ENCODE measurements at regions not wholly inside any gene's neighbourhood (a gene's known extent, or its start where the extent isn't known, plus 50 kb on each side); places are given as distances from the start of the nearest gene placed in this dataset.

GRCh38 chr14:101075801-101076413, 172.4 kb upstream of the RTL1 start:
- no peak overlapping the region for H3K27ac ChIP-seq (ENCODE audit: low read length)
- WGBS (ENCODE audit: insufficient coverage), result 52% methylated on average over 15 of the region's 15 CpGs
- ATAC-seq, result peak in 1 of 3 donors; percentile 17
- intact Hi-C loops (cut with micrococcal nuclease), result no loop called here
- no peak overlapping the region for H3K27ac Mint-ChIP-seq
- no peaks in the 10 kb centered on the region for H3K36me3 ChIP-seq (ENCODE audit: control insufficient read depth, insufficient read depth, low read length)
- H3K4me1 ChIP-seq (ENCODE audit: control insufficient read depth, insufficient read depth, low read length), result peaks cover 26% of the 10 kb centered on the region
- no peaks in the 10 kb centered on the region for H3K9me3 Mint-ChIP-seq
- peaks cover 37 to 39% of the 10 kb centered on the region in 2 donors for H3K27me3 Mint-ChIP-seq (ENCODE audit: low read depth in 2 of 2)
- no peaks in the 10 kb centered on the region for H3K36me3 Mint-ChIP-seq
- TF ChIP-seq CTCF (IDR thresholded peaks at IDR 0.05), result no peak
- H3K4me3 ChIP-seq (ENCODE audit: low read length), result no peak overlapping the region
- peaks cover 8% of the 10 kb centered on the region for H3K27me3 ChIP-seq (ENCODE audit: control insufficient read depth, insufficient read depth, low read length)
- DNase-seq, result peak in 1 of 2 donors; percentile 11
- peaks cover 7 to 30% of the 10 kb centered on the region in 2 donors for H3K4me1 Mint-ChIP-seq
- H3K4me3 Mint-ChIP-seq, result peak overlapping the region; percentile 9
- H3K9me3 ChIP-seq (ENCODE audit: control insufficient read depth, insufficient read depth, low read length), result no peaks in the 10 kb centered on the region

GRCh38 chr14:101076451-101077198, 173.1 kb upstream of the RTL1 start:
- ATAC-seq, result no peak
- intact Hi-C loops (cut with micrococcal nuclease), result no loop called here

GRCh38 chr14:101077481-101078074, 174.1 kb upstream of the RTL1 start:
- Mint-ChIP-seq H3K27ac (no peak overlapping the region), H3K27me3 (ENCODE audit: low read depth in 2 of 2) (peaks cover 43% of the 10 kb centered on the region in 2 donors), H3K9me3 (no peaks in the 10 kb centered on the region), H3K4me1 (peaks cover 7 to 30% of the 10 kb centered on the region in 2 donors), H3K4me3 (peak overlapping the region; percentile 52), H3K36me3 (no peaks in the 10 kb centered on the region)
- ATAC-seq (peak in 1 of 3 donors; percentile 68), DNase-seq (peak in 1 of 2 donors; percentile 10)
- Histone ChIP-seq H3K27ac (ENCODE audit: low read length) (no peak overlapping the region), H3K4me3 (ENCODE audit: low read length) (no peak overlapping the region), H3K27me3 (ENCODE audit: control insufficient read depth, insufficient read depth, low read length) (peaks cover 8% of the 10 kb centered on the region), H3K9me3 (ENCODE audit: control insufficient read depth, insufficient read depth, low read length) (no peaks in the 10 kb centered on the region), H3K4me1 (ENCODE audit: control insufficient read depth, insufficient read depth, low read length) (peaks cover 26% of the 10 kb centered on the region), H3K36me3 (ENCODE audit: control insufficient read depth, insufficient read depth, low read length) (no peaks in the 10 kb centered on the region)
- WGBS (ENCODE audit: insufficient coverage), result 6% methylated on average over 38 of the region's 38 CpGs
- no peak for TF ChIP-seq CTCF (IDR thresholded peaks at IDR 0.05)
- intact Hi-C loops (cut with micrococcal nuclease), result no loop called here

More at GRCh38 chr14:101076451-101077198, 173.1 kb upstream of the RTL1 start:
- Mint-ChIP-seq H3K27me3 (ENCODE audit: low read depth in 2 of 2) (peaks cover 43% of the 10 kb centered on the region in 2 donors), H3K4me3 (no peak overlapping the region), H3K27ac (no peak overlapping the region), H3K4me1 (peaks cover 7 to 30% of the 10 kb centered on the region in 2 donors), H3K9me3 (no peaks in the 10 kb centered on the region), H3K36me3 (no peaks in the 10 kb centered on the region)
- 62% methylated on average over 28 of the region's 29 CpGs for WGBS (ENCODE audit: insufficient coverage)
- H3K27me3 ChIP-seq (ENCODE audit: control insufficient read depth, insufficient read depth, low read length), result peaks cover 8% of the 10 kb centered on the region
- peak in 1 of 2 donors; percentile 11 for DNase-seq
- no peaks in the 10 kb centered on the region for H3K9me3 ChIP-seq (ENCODE audit: control insufficient read depth, insufficient read depth, low read length)
- no peak overlapping the region for H3K27ac ChIP-seq (ENCODE audit: low read length)
- no peak for TF ChIP-seq CTCF (IDR thresholded peaks at IDR 0.05)
- H3K4me3 ChIP-seq (ENCODE audit: low read length), result no peak overlapping the region
- H3K36me3 ChIP-seq (ENCODE audit: control insufficient read depth, insufficient read depth, low read length), result no peaks in the 10 kb centered on the region
- H3K4me1 ChIP-seq (ENCODE audit: control insufficient read depth, insufficient read depth, low read length), result peaks cover 26% of the 10 kb centered on the region
